Upper lobe of left lung (tissue), 4 donors: ENCODE measurements at regions not wholly inside any gene's neighbourhood (a gene's known extent, or its start where the extent isn't known, plus 50 kb on each side); places are given as distances from the start of the nearest gene placed in this dataset.

Experiments
- CTCF ChIP-seq, 6 experiments: fragments of 450-650 bp in 4 of 6; fragments of 200-600 bp in 2 of 6; sonication (generic) in 2 of 6; IDR thresholded peaks; one replicate each; pipeline ENCODE4 v1.5.1; 2016 to 2019; ENCODE audit warnings: antibody characterized with exemption in 6 of 6
- POLR2A ChIP-seq, 4 donors: fragments of 450-650 bp; IDR thresholded peaks; one replicate each; pipeline ENCODE4 v1.5.1; 2016 to 2017; ENCODE audit warnings: antibody characterized with exemption in 4 of 4, mild to moderate bottlenecking in 2 of 4
- POLR2AphosphoS5 ChIP-seq, 2 donors: sonication (generic); formaldehyde crosslinking; IDR thresholded peaks; one replicate each; pipeline ENCODE4 v1.5.1; 2017; ENCODE audit warnings: antibody characterized with exemption in 2 of 2

GRCh38 chr2:145090841-145091761 is 571.2 kb upstream of the ZEB2 start:
- TF ChIP-seq CTCF (IDR thresholded peaks at IDR 0.05) (no peak), POLR2A (IDR thresholded peaks at IDR 0.05) (no peak), POLR2AphosphoS5 (IDR thresholded peaks at IDR 0.05) (no peak)
